ENCODE measurements at regions not wholly inside any gene's neighbourhood (a gene's known extent, or its start where the extent isn't known, plus 50 kb on each side); places are given as distances from the start of the nearest gene placed in this dataset.

DNA sequence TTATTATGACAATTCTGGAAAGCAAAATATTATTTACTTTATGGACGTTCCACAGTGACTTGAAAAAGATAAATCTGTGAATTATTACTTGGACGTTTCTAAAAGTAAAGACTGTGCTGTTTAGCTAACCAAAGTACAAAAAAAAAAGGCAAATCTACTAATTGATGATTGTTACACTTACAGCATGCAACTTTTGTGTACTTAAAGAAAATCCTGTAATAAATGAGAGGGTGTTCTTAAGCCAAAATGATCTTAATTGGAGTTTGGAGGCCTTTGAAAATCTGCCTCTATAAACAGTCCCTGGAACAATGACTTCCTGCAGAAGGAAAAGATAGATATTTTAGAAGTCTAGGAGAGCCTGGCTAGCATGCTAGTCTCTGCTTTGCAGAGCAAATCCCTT is 434.0 kb upstream of the SYT1 start:
- H3K4me2 ChIP-seq (ENCODE audit: low read depth, low read length, poor library complexity, severe bottlenecking), result no peak overlapping the region
- no peaks in the 10 kb centered on the region for H3K9me2 ChIP-seq (replicated peaks; ENCODE audit: low read depth, low read length)
- H3K4me3 ChIP-seq (ENCODE audit: low read length, poor library complexity, severe bottlenecking), result no peak overlapping the region
- H3F3A ChIP-seq (ENCODE audit: low read depth), result no peaks in the 10 kb centered on the region
- no peaks in the 10 kb centered on the region for H3K4me1 ChIP-seq (ENCODE audit: insufficient read depth, low read length, poor library complexity, severe bottlenecking)
- TF ChIP-seq EZH2phosphoT487 (IDR thresholded peaks at IDR 0.05; ENCODE audit: borderline replicate concordance), result no peak
- TF ChIP-seq, protein P1, sequence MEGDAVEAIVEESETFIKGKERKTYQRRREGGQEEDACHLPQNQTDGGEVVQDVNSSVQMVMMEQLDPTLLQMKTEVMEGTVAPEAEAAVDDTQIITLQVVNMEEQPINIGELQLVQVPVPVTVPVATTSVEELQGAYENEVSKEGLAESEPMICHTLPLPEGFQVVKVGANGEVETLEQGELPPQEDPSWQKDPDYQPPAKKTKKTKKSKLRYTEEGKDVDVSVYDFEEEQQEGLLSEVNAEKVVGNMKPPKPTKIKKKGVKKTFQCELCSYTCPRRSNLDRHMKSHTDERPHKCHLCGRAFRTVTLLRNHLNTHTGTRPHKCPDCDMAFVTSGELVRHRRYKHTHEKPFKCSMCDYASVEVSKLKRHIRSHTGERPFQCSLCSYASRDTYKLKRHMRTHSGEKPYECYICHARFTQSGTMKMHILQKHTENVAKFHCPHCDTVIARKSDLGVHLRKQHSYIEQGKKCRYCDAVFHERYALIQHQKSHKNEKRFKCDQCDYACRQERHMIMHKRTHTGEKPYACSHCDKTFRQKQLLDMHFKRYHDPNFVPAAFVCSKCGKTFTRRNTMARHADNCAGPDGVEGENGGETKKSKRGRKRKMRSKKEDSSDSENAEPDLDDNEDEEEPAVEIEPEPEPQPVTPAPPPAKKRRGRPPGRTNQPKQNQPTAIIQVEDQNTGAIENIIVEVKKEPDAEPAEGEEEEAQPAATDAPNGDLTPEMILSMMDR (conservative IDR thresholded peaks at IDR 0.05; ENCODE audit: low read length), result no peak
- H2AFZ ChIP-seq (ENCODE audit: low read length), result no peak overlapping the region
- no peaks in the 10 kb centered on the region for H3K36me3 ChIP-seq (ENCODE audit: insufficient read depth, low read length)
- no peak overlapping the region for H3K9ac ChIP-seq (ENCODE audit: low read depth, low read length, poor library complexity, severe bottlenecking)
- no peaks in the 10 kb centered on the region for H3K27me3 ChIP-seq (ENCODE audit: insufficient read depth, low read length, poor library complexity, severe bottlenecking)
- H3K79me2 ChIP-seq (ENCODE audit: insufficient read depth, low read length), result no peaks in the 10 kb centered on the region
- H3K9me3 ChIP-seq (ENCODE audit: insufficient read depth, low read depth, low read length), result no peaks in the 10 kb centered on the region
- H4K20me1 ChIP-seq (ENCODE audit: insufficient read depth, low read length, poor library complexity, severe bottlenecking), result no peaks in the 10 kb centered on the region

DNA sequence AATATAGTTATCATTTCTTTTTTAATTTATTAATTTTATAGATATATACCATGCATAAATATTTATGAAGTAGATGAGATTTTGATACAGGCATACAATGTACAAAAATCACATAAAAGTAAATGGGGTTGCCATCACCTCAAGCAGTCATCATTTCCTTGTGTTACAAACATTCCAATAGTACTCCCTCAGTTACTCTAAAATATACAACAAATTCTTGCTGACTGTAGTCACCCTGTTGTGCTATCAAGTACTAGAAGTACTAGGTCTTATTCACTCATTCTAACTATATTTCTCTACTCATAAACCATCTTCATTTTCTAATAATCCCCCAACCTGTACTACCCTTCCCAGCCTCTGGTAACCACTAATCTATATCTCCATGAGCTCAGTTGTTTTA is 432.6 kb upstream of the SYT1 start:
- H3K4me3 ChIP-seq (ENCODE audit: low read length, poor library complexity, severe bottlenecking), result no peak overlapping the region
- no peaks in the 10 kb centered on the region for H3K36me3 ChIP-seq (ENCODE audit: insufficient read depth, low read length)
- H3K27me3 ChIP-seq (ENCODE audit: insufficient read depth, low read length, poor library complexity, severe bottlenecking), result no peaks in the 10 kb centered on the region
- no peaks in the 10 kb centered on the region for H3K4me1 ChIP-seq (ENCODE audit: insufficient read depth, low read length, poor library complexity, severe bottlenecking)
- TF ChIP-seq, protein P1 (conservative IDR thresholded peaks at IDR 0.05; ENCODE audit: low read length), result no peak
- TF ChIP-seq EZH2phosphoT487 (IDR thresholded peaks at IDR 0.05; ENCODE audit: borderline replicate concordance), result no peak
- no peaks in the 10 kb centered on the region for H3K9me2 ChIP-seq (replicated peaks; ENCODE audit: low read depth, low read length)
- H2AFZ ChIP-seq (ENCODE audit: low read length), result no peak overlapping the region
- H3K9me3 ChIP-seq (ENCODE audit: insufficient read depth, low read depth, low read length), result no peaks in the 10 kb centered on the region
- no peak overlapping the region for H3K9ac ChIP-seq (ENCODE audit: low read depth, low read length, poor library complexity, severe bottlenecking)
- H3K79me2 ChIP-seq (ENCODE audit: insufficient read depth, low read length), result no peaks in the 10 kb centered on the region
- no peak overlapping the region for H3K4me2 ChIP-seq (ENCODE audit: low read depth, low read length, poor library complexity, severe bottlenecking)
- H4K20me1 ChIP-seq (ENCODE audit: insufficient read depth, low read length, poor library complexity, severe bottlenecking), result no peaks in the 10 kb centered on the region
- no peaks in the 10 kb centered on the region for H3F3A ChIP-seq (ENCODE audit: low read depth)

DNA sequence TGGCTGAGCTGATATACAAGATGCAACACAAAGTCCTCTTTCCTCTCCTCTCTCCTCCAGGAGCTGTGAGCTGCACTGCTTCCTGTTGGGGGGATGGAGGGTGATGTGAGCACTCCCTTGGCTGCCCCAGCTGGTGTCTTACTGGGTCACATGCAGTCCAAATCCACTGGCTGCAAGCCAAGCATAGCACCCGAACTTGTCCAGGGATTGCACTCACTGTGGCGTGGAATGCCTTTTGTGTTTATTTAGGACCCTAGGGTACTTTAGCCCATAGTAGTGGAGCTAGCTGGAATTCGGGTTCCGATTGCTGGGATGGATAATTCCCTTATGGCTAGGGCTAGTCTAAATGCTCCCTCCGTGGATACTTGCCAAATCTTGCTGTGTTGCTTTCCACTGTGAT is 424.9 kb upstream of the SYT1 start:
- H3K27me3 ChIP-seq (ENCODE audit: insufficient read depth, low read length, poor library complexity, severe bottlenecking), result no peaks in the 10 kb centered on the region
- no peak overlapping the region for H3K4me3 ChIP-seq (ENCODE audit: low read length, poor library complexity, severe bottlenecking)
- no peaks in the 10 kb centered on the region for H3K4me1 ChIP-seq (ENCODE audit: insufficient read depth, low read length, poor library complexity, severe bottlenecking)
- H3K4me2 ChIP-seq (ENCODE audit: low read depth, low read length, poor library complexity, severe bottlenecking), result no peak overlapping the region
- H2AFZ ChIP-seq (ENCODE audit: low read length), result no peak overlapping the region
- no peaks in the 10 kb centered on the region for H3K36me3 ChIP-seq (ENCODE audit: insufficient read depth, low read length)
- H4K20me1 ChIP-seq (ENCODE audit: insufficient read depth, low read length, poor library complexity, severe bottlenecking), result no peaks in the 10 kb centered on the region
- H3F3A ChIP-seq (ENCODE audit: low read depth), result no peaks in the 10 kb centered on the region
- H3K9me2 ChIP-seq (replicated peaks; ENCODE audit: low read depth, low read length), result no peaks in the 10 kb centered on the region
- no peak overlapping the region for H3K9ac ChIP-seq (ENCODE audit: low read depth, low read length, poor library complexity, severe bottlenecking)
- H3K79me2 ChIP-seq (ENCODE audit: insufficient read depth, low read length), result no peaks in the 10 kb centered on the region
- no peaks in the 10 kb centered on the region; the same call in 1 of the 2 replicates for H3K9me3 ChIP-seq (ENCODE audit: insufficient read depth, low read depth, low read length)
- no peak for TF ChIP-seq EZH2phosphoT487 (IDR thresholded peaks at IDR 0.05; ENCODE audit: borderline replicate concordance)
- TF ChIP-seq, protein P1 (conservative IDR thresholded peaks at IDR 0.05; ENCODE audit: low read length), result no peak

Data from Loucy (cell line).